VCaP (cell line): ENCODE measurements at regions not wholly inside any gene's neighbourhood (a gene's known extent, or its start where the extent isn't known, plus 50 kb on each side); places are given as distances from the start of the nearest gene placed in this dataset.
"Not testable (repeated sequence)": the region's sequence is repeated elsewhere in the genome, so short reads cannot be mapped to it uniquely, and the experiment has no call there.

Experiments used
- H3K27ac ChIP-seq: fragments of 450-650 bp; 2 replicates; pipeline ENCODE4 v1.5.1; 2017
- CTCF ChIP-seq: fragments of 450-650 bp; conservative IDR thresholded peaks from 2 replicates; pipeline ENCODE4 v1.5.1; 2017; ENCODE audit warnings: mild to moderate bottlenecking, moderate library complexity

GRCh38 chr3:162701211-162701610, 1204.6 kb downstream of the OTOL1 start:
- no peak overlapping the region for H3K27ac ChIP-seq
- TF ChIP-seq CTCF = no peak

- no peak for TF ChIP-seq CTCF
- no peak overlapping the region for H3K27ac ChIP-seq
Measured at GRCh38 chr3:162702768-162703385, 1206.3 kb downstream of the OTOL1 start.

GRCh38 chr3:162704238-162704637, 1207.6 kb downstream of the OTOL1 start:
- no peak overlapping the region for H3K27ac ChIP-seq
- no peak for TF ChIP-seq CTCF

- H3K27ac ChIP-seq = no peak overlapping the region
Measured at GRCh38 chr3:162704799-162705385, 1208.3 kb downstream of the OTOL1 start.

GRCh38 chr3:162708394-162708793, 1211.8 kb downstream of the OTOL1 start:
- H3K27ac ChIP-seq = peak overlapping the region; percentile 76

More at GRCh38 chr3:162704799-162705385, 1208.3 kb downstream of the OTOL1 start:
- no peak for TF ChIP-seq CTCF

GRCh38 chr3:162708942-162709706, 1212.5 kb downstream of the OTOL1 start:
- H3K27ac ChIP-seq = peak overlapping the region; percentile 76

GRCh38 chr3:162710332-162711112, 1213.9 kb downstream of the OTOL1 start:
- peak overlapping the region; percentile 33; the same call in 1 of the 2 replicates for H3K27ac ChIP-seq
- TF ChIP-seq CTCF = no peak

GRCh38 chr3:162717074-162717473, 1220.5 kb downstream of the OTOL1 start:
- not testable (repeated sequence) for H3K27ac ChIP-seq

- H3K27ac ChIP-seq = no peak overlapping the region
- TF ChIP-seq CTCF = no peak
Measured at GRCh38 chr3:162718697-162719096, 1222.1 kb downstream of the OTOL1 start.
